ENCODE measurements at regions not wholly inside any gene's neighbourhood (a gene's known extent, or its start where the extent isn't known, plus 50 kb on each side); places are given as distances from the start of the nearest gene placed in this dataset.

DNA sequence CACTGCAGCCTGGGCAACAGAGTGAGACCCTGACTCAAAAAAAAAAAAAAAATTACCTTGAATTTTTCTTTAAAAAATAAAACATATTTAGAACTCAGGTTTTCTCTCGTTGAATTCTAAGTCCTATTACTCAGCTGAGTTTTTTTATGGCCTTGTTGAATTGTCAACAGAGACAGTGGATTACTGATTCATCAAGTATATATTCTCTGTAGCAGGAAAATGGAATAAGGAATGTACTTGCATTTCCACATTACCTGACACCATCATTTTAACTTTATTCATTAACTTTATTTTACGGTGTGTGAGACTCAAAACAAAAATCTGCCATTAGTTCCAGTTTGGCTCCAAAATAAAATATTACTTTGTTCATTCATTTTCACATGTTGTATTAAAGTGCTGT is 53.8 kb upstream of the APP start:
- TF ChIP-seq GATA2 (IDR thresholded peaks at IDR 0.05; ENCODE audit: low read depth, low read length) (no peak), GATA3 (IDR thresholded peaks at IDR 0.05; ENCODE audit: low read depth, low read length) (no peak)
